ENCODE measurements at regions not wholly inside any gene's neighbourhood (a gene's known extent, or its start where the extent isn't known, plus 50 kb on each side); places are given as distances from the start of the nearest gene placed in this dataset.

- TF ChIP-seq REST (IDR thresholded peaks at IDR 0.05) (no peak), CTCF (IDR thresholded peaks at IDR 0.05; ENCODE audit: low read depth, low read length, missing input control) (no peak)
These were observed 145.3 kb upstream of the STXBP5 start for GRCh38 chr6:147058786-147059385.
